ENCODE measurements at regions not wholly inside any gene's neighbourhood (a gene's known extent, or its start where the extent isn't known, plus 50 kb on each side); places are given as distances from the start of the nearest gene placed in this dataset.

GRCh38 chr14:51185180-51185579 is 54.9 kb upstream of the TMX1 start:
- Histone ChIP-seq H3K79me2 (no peaks in the 10 kb centered on the region), H3K4me3 (no peak overlapping the region), H3K4me2 (no peak overlapping the region), H4K20me1 (ENCODE audit: insufficient read depth, poor library complexity, severe bottlenecking) (no peaks in the 10 kb centered on the region), H3K9me2 (replicated peaks; ENCODE audit: insufficient read depth) (no peaks in the 10 kb centered on the region), H3K9me3 (ENCODE audit: low read depth) (no peaks in the 10 kb centered on the region), H3K27ac (no peak overlapping the region), H3K36me3 (replicated peaks; ENCODE audit: insufficient read depth, low read depth) (no peaks in the 10 kb centered on the region), H3K27me3 (no peaks in the 10 kb centered on the region), H3K4me1 (ENCODE audit: insufficient read depth) (no peaks in the 10 kb centered on the region), H2AFZ (no peak overlapping the region)
- no peak for DNase-seq (ENCODE audit: low spot score)
- 85% methylated on average over 3 of the region's 3 CpGs for WGBS (ENCODE audit: low lambda C conversion rate, missing lambda C conversion rate)
- TF ChIP-seq EZH2phosphoT487 (IDR thresholded peaks at IDR 0.05; ENCODE audit: low read depth, severe bottlenecking, unreplicated experiment) (no peak), EZH2 (IDR thresholded peaks at IDR 0.05; ENCODE audit: borderline replicate concordance) (no peak), CTCF (IDR thresholded peaks at IDR 0.05; ENCODE audit: poor library complexity) (no peak)

GRCh38 chr14:51185754-51186153 is 54.3 kb upstream of the TMX1 start:
- no peak for TF ChIP-seq EZH2phosphoT487 (IDR thresholded peaks at IDR 0.05; ENCODE audit: low read depth, severe bottlenecking, unreplicated experiment)
- no peak for TF ChIP-seq CTCF (IDR thresholded peaks at IDR 0.05; ENCODE audit: poor library complexity)
- no peak for TF ChIP-seq EZH2 (IDR thresholded peaks at IDR 0.05; ENCODE audit: borderline replicate concordance)
- Histone ChIP-seq H2AFZ (no peak overlapping the region), H3K27me3 (no peaks in the 10 kb centered on the region), H3K36me3 (replicated peaks; ENCODE audit: insufficient read depth, low read depth) (no peaks in the 10 kb centered on the region), H4K20me1 (ENCODE audit: insufficient read depth, poor library complexity, severe bottlenecking) (no peaks in the 10 kb centered on the region), H3K27ac (no peak overlapping the region), H3K4me1 (ENCODE audit: insufficient read depth) (no peaks in the 10 kb centered on the region), H3K79me2 (no peaks in the 10 kb centered on the region), H3K4me3 (no peak overlapping the region), H3K4me2 (no peak overlapping the region), H3K9me2 (replicated peaks; ENCODE audit: insufficient read depth) (no peaks in the 10 kb centered on the region), H3K9me3 (ENCODE audit: low read depth) (no peaks in the 10 kb centered on the region)
- WGBS (ENCODE audit: low lambda C conversion rate, missing lambda C conversion rate), result 56% methylated on average over 1 of the region's 1 CpG
- DNase-seq (ENCODE audit: low spot score), result no peak

GRCh38 chr14:51188566-51189185 is 51.4 kb upstream of the TMX1 start:
- Histone ChIP-seq H3K27ac (no peak overlapping the region), H4K20me1 (ENCODE audit: insufficient read depth, poor library complexity, severe bottlenecking) (no peaks in the 10 kb centered on the region), H3K9me3 (ENCODE audit: low read depth) (no peaks in the 10 kb centered on the region), H3K79me2 (no peaks in the 10 kb centered on the region), H3K4me1 (ENCODE audit: insufficient read depth) (no peaks in the 10 kb centered on the region), H3K36me3 (replicated peaks; ENCODE audit: insufficient read depth, low read depth) (no peaks in the 10 kb centered on the region), H3K27me3 (no peaks in the 10 kb centered on the region), H3K4me3 (no peak overlapping the region), H2AFZ (no peak overlapping the region), H3K4me2 (no peak overlapping the region), H3K9me2 (replicated peaks; ENCODE audit: insufficient read depth) (no peaks in the 10 kb centered on the region)
- 87% methylated on average over 6 of the region's 6 CpGs for WGBS (ENCODE audit: low lambda C conversion rate, missing lambda C conversion rate)
- no peak for DNase-seq (ENCODE audit: low spot score)
- TF ChIP-seq EZH2 (IDR thresholded peaks at IDR 0.05; ENCODE audit: borderline replicate concordance) (no peak), CTCF (IDR thresholded peaks at IDR 0.05; ENCODE audit: poor library complexity) (no peak), EZH2phosphoT487 (IDR thresholded peaks at IDR 0.05; ENCODE audit: low read depth, severe bottlenecking, unreplicated experiment) (no peak)

Measured in hepatocyte (in vitro differentiated cells).